ENCODE measurements at regions not wholly inside any gene's neighbourhood (a gene's known extent, or its start where the extent isn't known, plus 50 kb on each side); places are given as distances from the start of the nearest gene placed in this dataset.

DNA sequence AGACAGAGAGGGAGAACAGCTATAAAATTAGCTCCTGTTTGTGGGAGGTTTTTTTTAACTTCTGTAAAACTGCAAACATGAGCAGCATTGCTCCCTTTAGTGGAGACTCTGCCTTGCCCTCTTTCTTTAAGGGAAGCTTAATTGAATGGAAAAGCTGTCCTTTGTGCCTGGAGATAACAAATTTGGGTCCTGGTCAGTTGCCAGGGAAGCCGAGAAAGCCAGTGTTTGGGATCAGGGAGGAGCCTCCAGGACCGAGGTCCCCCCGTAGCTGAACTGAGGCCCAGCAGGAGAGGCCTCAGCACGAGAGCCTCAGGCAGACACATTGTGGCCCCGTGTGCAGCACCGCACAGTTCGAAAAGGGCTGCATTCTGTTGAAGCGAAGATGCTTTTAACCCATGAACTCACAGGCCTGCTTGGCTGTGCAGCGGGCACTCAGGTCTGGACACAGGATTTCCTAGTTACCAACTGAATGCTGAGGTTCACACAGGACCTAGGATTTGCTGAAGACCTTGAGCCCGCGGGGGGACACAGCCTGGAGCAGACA lies 369.7 kb downstream of the DCDC2C start:
- TF ChIP-seq POLR2A (IDR thresholded peaks at IDR 0.05), result no peak
- TF ChIP-seq, protein P1, sequence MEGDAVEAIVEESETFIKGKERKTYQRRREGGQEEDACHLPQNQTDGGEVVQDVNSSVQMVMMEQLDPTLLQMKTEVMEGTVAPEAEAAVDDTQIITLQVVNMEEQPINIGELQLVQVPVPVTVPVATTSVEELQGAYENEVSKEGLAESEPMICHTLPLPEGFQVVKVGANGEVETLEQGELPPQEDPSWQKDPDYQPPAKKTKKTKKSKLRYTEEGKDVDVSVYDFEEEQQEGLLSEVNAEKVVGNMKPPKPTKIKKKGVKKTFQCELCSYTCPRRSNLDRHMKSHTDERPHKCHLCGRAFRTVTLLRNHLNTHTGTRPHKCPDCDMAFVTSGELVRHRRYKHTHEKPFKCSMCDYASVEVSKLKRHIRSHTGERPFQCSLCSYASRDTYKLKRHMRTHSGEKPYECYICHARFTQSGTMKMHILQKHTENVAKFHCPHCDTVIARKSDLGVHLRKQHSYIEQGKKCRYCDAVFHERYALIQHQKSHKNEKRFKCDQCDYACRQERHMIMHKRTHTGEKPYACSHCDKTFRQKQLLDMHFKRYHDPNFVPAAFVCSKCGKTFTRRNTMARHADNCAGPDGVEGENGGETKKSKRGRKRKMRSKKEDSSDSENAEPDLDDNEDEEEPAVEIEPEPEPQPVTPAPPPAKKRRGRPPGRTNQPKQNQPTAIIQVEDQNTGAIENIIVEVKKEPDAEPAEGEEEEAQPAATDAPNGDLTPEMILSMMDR (IDR thresholded peaks at IDR 0.05), result no peak
- no peak for DNase-seq
- no peaks in the 10 kb centered on the region for H3K9me3 ChIP-seq
- 86 to 92% methylated on average over 5 to 11 of the region's 11 CpGs for WGBS, 2 donors
- no peak overlapping the region for H3K27ac ChIP-seq
- no peaks in the 10 kb centered on the region for H3K27me3 ChIP-seq
- H3K4me3 ChIP-seq (replicated peaks in 1 of 3), result no peak overlapping the region
- H3K36me3 ChIP-seq, result no peaks in the 10 kb centered on the region
- H3K4me1 ChIP-seq, result peaks cover 0 to 3% of the 10 kb centered on the region in 2 donors
- intact Hi-C loops (cut with DNase I), result no loop called here

- no peaks in the 10 kb centered on the region for H3K9me3 ChIP-seq
These were observed 373.6 kb downstream of the DCDC2C start for GRCh38 chr2:4077017-4077416.

DNA sequence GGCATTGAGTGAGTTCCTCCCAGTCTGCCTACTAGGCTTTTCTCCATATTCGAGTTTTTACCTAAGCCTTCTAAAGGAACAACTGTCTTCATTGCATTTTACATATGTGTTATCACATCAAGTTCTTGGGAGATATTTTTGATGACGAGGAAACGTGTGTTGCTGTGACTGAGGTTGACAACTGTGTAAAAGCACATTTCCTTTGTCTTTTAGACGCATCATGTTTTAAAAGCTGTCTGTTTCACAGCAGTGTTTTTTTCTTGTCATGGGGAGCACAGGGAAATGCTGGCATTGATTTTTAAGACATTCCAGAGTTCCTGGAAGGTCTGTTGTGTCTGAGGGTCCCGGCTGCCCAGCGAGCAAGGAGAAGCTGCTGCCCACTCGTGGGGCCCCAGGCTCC lies 381.8 kb downstream of the DCDC2C start:
- no peak for DNase-seq
- H3K4me1 ChIP-seq, result no peaks in the 10 kb centered on the region
- H3K27ac ChIP-seq, result no peak overlapping the region
- TF ChIP-seq, protein P1 (IDR thresholded peaks at IDR 0.05), result no peak
- no peak for TF ChIP-seq POLR2A (IDR thresholded peaks at IDR 0.05)
- H3K4me3 ChIP-seq (replicated peaks in 1 of 3), result no peak overlapping the region
- 79 to 85% methylated on average over 7 of the region's 7 CpGs for WGBS, 2 donors
- no peaks in the 10 kb centered on the region for H3K36me3 ChIP-seq
- H3K27me3 ChIP-seq, result no peaks in the 10 kb centered on the region
- intact Hi-C loops (cut with DNase I), result no loop called here
- no peaks in the 10 kb centered on the region for H3K9me3 ChIP-seq

More at GRCh38 chr2:4077017-4077416, 373.6 kb downstream of the DCDC2C start:
- Histone ChIP-seq H3K27me3 (no peaks in the 10 kb centered on the region), H3K27ac (no peak overlapping the region), H3K4me1 (peaks cover 0 to 3% of the 10 kb centered on the region in 2 donors), H3K36me3 (no peaks in the 10 kb centered on the region), H3K4me3 (replicated peaks in 1 of 3) (no peak overlapping the region)
- DNase-seq, result no peak
- WGBS, 2 donors, result 28 to 31% methylated on average over 3 of the region's 3 CpGs
- no peak for TF ChIP-seq POLR2A (IDR thresholded peaks at IDR 0.05)
- TF ChIP-seq, protein P1 (IDR thresholded peaks at IDR 0.05), result no peak
- intact Hi-C loops (cut with DNase I), result no loop called here

DNA sequence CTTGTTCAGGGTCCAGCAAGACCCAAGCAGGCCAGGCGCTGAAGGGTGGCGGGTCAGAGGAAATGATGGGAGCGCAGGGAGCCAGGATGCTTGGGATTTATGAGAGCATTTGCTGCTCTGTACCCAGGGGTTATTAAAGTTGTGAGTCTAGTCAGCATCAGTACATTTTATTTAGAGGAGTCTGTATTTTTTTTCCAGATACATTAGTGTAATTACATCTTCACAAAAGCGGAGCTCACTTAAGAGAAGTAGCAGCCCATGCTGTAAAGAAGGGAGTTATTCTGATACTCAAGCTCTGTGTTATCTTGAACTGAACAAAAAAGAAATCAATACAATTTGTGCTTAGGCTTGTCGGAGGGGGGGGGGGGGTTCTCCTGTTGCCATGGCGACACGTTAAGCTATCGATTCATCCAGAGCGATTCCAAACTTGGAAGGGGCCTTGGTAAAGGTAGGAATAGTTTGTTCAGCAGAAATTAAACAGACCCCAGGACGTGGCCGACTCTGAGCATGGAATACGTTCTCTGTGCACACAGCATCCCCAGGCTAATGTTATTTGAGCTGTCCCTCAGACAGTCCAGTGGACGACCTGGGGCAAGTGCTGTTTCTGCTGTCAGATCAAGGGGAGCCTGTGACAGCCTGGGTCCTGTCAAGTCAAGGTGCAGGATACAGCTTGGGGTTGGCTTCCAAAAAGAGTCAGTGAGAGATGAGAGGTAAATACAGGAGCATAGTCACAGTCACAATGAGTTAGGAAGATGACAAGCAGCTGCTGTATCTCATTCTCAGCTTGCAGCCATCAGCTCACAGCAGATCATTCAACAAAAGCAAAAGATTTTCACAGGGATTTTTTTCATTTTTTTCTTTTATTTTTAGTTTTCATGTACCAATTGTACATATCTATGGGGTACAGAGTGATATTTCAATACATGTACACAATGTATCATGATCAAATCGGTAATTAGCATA lies 387.6 kb downstream of the DCDC2C start:
- Histone ChIP-seq H3K27ac (no peak overlapping the region), H3K27me3 (no peaks in the 10 kb centered on the region), H3K36me3 (no peaks in the 10 kb centered on the region), H3K4me3 (replicated peaks in 1 of 3) (no peak overlapping the region), H3K4me1 (no peaks in the 10 kb centered on the region), H3K9me3 (no peaks in the 10 kb centered on the region)
- no peak for DNase-seq
- intact Hi-C loops (cut with DNase I), result no loop called here
- TF ChIP-seq POLR2A (IDR thresholded peaks at IDR 0.05), result no peak
- TF ChIP-seq, protein P1 (IDR thresholded peaks at IDR 0.05), result no peak
- 68 to 70% methylated on average over 14 of the region's 14 CpGs for WGBS, 2 donors

GRCh38 chr2:4091869-4092268 lies 388.5 kb downstream of the DCDC2C start:
- Histone ChIP-seq H3K4me3 (replicated peaks in 1 of 3) (no peak overlapping the region), H3K27ac (no peak overlapping the region), H3K4me1 (no peaks in the 10 kb centered on the region), H3K9me3 (no peaks in the 10 kb centered on the region), H3K27me3 (no peaks in the 10 kb centered on the region), H3K36me3 (no peaks in the 10 kb centered on the region)
- DNase-seq, result no peak
- intact Hi-C loops (cut with DNase I), result no loop called here
- TF ChIP-seq, protein P1 (IDR thresholded peaks at IDR 0.05), result no peak
- TF ChIP-seq POLR2A (IDR thresholded peaks at IDR 0.05), result no peak
- 92 to 94% methylated on average over 3 of the region's 3 CpGs for WGBS, 2 donors

Measured in thyroid gland (tissue), 4 donors.